Activated CD8-positive, alpha-beta T cell treated with anti-CD3 and anti-CD28 coated beads, Interleukin-2, amount 10 ng/mL, durations not matched to agents 7 days and 5 days (primary cell): ENCODE measurements at regions not wholly inside any gene's neighbourhood (a gene's known extent, or its start where the extent isn't known, plus 50 kb on each side); places are given as distances from the start of the nearest gene placed in this dataset.

Experiments used
- ATAC-seq: fragments of 150-1000 bp; cut with Tn5 transposase; one replicate; pipeline ENCODE4 v1.10.0; 2021; ENCODE audit warnings: moderate library complexity
- CTCF ChIA-PET: fragments of 350-600 bp; sonication (Branson Sonifier 250); formaldehyde crosslinking; loops from one replicate; lab custom pipeline; 2021; ENCODE audit warnings: antibody characterized with exemption; lab: Charles Lee
- POLR2A ChIA-PET: fragments of 350-600 bp; sonication (Branson Sonifier 250); formaldehyde crosslinking; loops from one replicate; lab custom pipeline; 2021; ENCODE audit warnings: antibody characterized with exemption; lab: Charles Lee
- DNase-seq: peaks from one replicate; pipeline ENCODE4 v3.0.0-alpha.2; 2020
- H3K27ac Mint-ChIP-seq: one replicate; pipeline ENCODE4 v1.8.0; 2021; ENCODE audit warnings: mild to moderate bottlenecking, mixed read lengths
- H3K27me3 Mint-ChIP-seq: one replicate; pipeline ENCODE4 v1.8.0; 2021; ENCODE audit warnings: low read depth, mixed read lengths
- H3K36me3 Mint-ChIP-seq: one replicate; pipeline ENCODE4 v1.8.0; 2021; ENCODE audit warnings: low read depth, mixed read lengths
- H3K4me1 Mint-ChIP-seq: one replicate; pipeline ENCODE4 v1.8.0; 2021; ENCODE audit warnings: low read depth, mixed read lengths
- H3K4me3 Mint-ChIP-seq: one replicate; pipeline ENCODE4 v1.8.0; 2021; ENCODE audit warnings: mild to moderate bottlenecking, mixed read lengths
- H3K9me3 Mint-ChIP-seq: one replicate; pipeline ENCODE4 v1.8.0; 2022; ENCODE audit warnings: mixed read lengths; ENCODE audit not compliant: insufficient read depth

DNA sequence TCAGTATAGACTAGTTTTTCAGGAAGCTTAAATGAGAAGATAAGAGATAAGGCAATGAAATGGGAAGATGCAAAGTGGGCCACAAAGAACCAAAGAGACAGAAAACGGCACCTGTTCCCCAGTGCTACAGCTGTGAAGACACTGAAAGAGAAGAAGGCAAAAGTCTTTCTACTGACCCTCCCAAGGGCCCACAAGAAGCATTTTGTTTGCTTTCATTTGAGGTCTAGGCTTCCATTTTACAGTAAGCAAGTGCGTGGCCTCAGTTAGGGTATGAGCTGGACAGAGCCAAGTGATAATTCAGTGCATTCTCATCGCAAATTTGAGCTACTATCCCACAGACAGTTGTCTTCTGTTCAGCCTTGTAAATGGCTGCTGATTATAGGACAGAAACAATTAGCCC lies 53.4 kb upstream of the STK17B start:
- ATAC-seq (no peak), DNase-seq (no peak)
- peaks cover 40% of the 10 kb centered on the region for H3K36me3 Mint-ChIP-seq
- peak overlapping the region; percentile 12 for H3K4me3 Mint-ChIP-seq
- CTCF ChIA-PET: interaction anchor here (0.9 to 2.4 kb wide), 2 partner anchors 10 to 15 kb away, joined by 4 to 11 read pairs; no protein-coding TSS in a partner anchor
- POLR2A ChIA-PET: interaction anchor here (0.6 to 1.6 kb wide), 6 partner anchors 8 to 54 kb away, joined by 3 to 5 read pairs (median 3); partner anchors contain the start of gene STK17B
- no peak overlapping the region for H3K27ac Mint-ChIP-seq
- no peaks in the 10 kb centered on the region for H3K27me3 Mint-ChIP-seq
- peaks cover 4% of the 10 kb centered on the region for H3K9me3 Mint-ChIP-seq
- peaks cover 80% of the 10 kb centered on the region for H3K4me1 Mint-ChIP-seq

DNA sequence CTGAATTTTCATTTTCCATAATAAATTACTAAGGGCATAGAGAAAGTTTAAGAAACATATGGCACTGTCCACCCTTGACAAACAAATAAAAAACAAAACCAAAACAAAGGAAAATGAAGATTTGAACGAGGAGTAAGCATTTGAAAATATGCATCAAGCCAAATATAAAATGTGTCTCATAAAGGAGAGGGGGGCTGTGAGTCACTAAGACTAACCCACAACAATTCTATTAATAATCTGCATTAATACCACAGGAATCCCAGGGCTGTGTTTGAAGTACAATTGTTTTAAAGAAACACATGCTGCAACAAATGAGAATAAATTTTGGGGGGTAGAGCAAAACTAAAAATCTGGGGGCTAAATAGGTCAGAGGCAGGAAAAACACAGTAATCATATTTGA lies 53.8 kb upstream of the STK17B start:
- H3K4me3 Mint-ChIP-seq: peak overlapping the region; percentile 12
- peaks cover 37% of the 10 kb centered on the region for H3K36me3 Mint-ChIP-seq
- ChIA-PET POLR2A (interaction anchor here (0.6 to 1.6 kb wide), 5 partner anchors 8 to 54 kb away, joined by 3 to 5 read pairs (median 3); partner anchors contain the start of gene STK17B), CTCF (interaction anchor here (0.9 to 2.4 kb wide), 2 partner anchors 11 to 15 kb away, joined by 4 to 11 read pairs; no protein-coding TSS in a partner anchor)
- DNase-seq: no peak
- H3K4me1 Mint-ChIP-seq: peaks cover 80% of the 10 kb centered on the region
- ATAC-seq: no peak
- peaks cover 4% of the 10 kb centered on the region for H3K9me3 Mint-ChIP-seq
- peak overlapping the region; percentile 27 for H3K27ac Mint-ChIP-seq
- no peaks in the 10 kb centered on the region for H3K27me3 Mint-ChIP-seq

GRCh38 chr2:196226058-196226706 lies 54.8 kb upstream of the STK17B start:
- peaks cover 39% of the 10 kb centered on the region for H3K36me3 Mint-ChIP-seq
- H3K27ac Mint-ChIP-seq: peak overlapping the region; percentile 45
- peaks cover 81% of the 10 kb centered on the region for H3K4me1 Mint-ChIP-seq
- H3K27me3 Mint-ChIP-seq: no peaks in the 10 kb centered on the region
- ChIA-PET CTCF (interaction anchor here (0.8 to 10.0 kb wide), 4 partner anchors 7 to 50 kb away, joined by 3 to 83 read pairs (median 20); no protein-coding TSS in a partner anchor), POLR2A (interaction anchor here (3.3 to 4.9 kb wide), 2 partner anchors 34 to 49 kb away, joined by 11 to 28 read pairs; no protein-coding TSS in a partner anchor)
- no peak for ATAC-seq
- H3K4me3 Mint-ChIP-seq: peak overlapping the region; percentile 9
- H3K9me3 Mint-ChIP-seq: peaks cover 4% of the 10 kb centered on the region
- no peak for DNase-seq

- H3K4me3 Mint-ChIP-seq: peak overlapping the region; percentile 9
- peaks cover 43% of the 10 kb centered on the region for H3K36me3 Mint-ChIP-seq
- no peaks in the 10 kb centered on the region for H3K27me3 Mint-ChIP-seq
- POLR2A ChIA-PET: interaction anchor here (1.3 to 4.9 kb wide), 5 partner anchors 16 to 56 kb away, joined by 3 to 28 read pairs (median 5); no protein-coding TSS in a partner anchor
- DNase-seq: no peak
- CTCF ChIA-PET: interaction anchor here (0.7 to 10.0 kb wide), 5 partner anchors 7 to 51 kb away, joined by 3 to 83 read pairs (median 4); no protein-coding TSS in a partner anchor
- H3K9me3 Mint-ChIP-seq: peaks cover 4% of the 10 kb centered on the region
- ATAC-seq: no peak
- H3K4me1 Mint-ChIP-seq: peaks cover 86% of the 10 kb centered on the region
- H3K27ac Mint-ChIP-seq: peak overlapping the region; percentile 45
Measured at GRCh38 chr2:196226707-196227065, 55.3 kb upstream of the STK17B start.

- ATAC-seq (no peak), DNase-seq (no peak)
- Mint-ChIP-seq H3K27ac (peak overlapping the region; percentile 78), H3K27me3 (no peaks in the 10 kb centered on the region), H3K9me3 (no peaks in the 10 kb centered on the region), H3K4me3 (no peak overlapping the region), H3K36me3 (peaks cover 27% of the 10 kb centered on the region), H3K4me1 (peaks cover 96% of the 10 kb centered on the region)
- ChIA-PET CTCF (interaction anchor here (0.8 to 10.0 kb wide), 11 partner anchors 10 to 151 kb away, joined by 3 to 83 read pairs (median 5); no protein-coding TSS in a partner anchor), POLR2A (interaction anchor here (1.2 to 8.2 kb wide), 7 partner anchors 12 to 63 kb away, joined by 3 to 77 read pairs (median 11); partner anchors contain the start of gene STK17B)
Measured at GRCh38 chr2:196229013-196229412, 57.6 kb upstream of the STK17B start.

DNA sequence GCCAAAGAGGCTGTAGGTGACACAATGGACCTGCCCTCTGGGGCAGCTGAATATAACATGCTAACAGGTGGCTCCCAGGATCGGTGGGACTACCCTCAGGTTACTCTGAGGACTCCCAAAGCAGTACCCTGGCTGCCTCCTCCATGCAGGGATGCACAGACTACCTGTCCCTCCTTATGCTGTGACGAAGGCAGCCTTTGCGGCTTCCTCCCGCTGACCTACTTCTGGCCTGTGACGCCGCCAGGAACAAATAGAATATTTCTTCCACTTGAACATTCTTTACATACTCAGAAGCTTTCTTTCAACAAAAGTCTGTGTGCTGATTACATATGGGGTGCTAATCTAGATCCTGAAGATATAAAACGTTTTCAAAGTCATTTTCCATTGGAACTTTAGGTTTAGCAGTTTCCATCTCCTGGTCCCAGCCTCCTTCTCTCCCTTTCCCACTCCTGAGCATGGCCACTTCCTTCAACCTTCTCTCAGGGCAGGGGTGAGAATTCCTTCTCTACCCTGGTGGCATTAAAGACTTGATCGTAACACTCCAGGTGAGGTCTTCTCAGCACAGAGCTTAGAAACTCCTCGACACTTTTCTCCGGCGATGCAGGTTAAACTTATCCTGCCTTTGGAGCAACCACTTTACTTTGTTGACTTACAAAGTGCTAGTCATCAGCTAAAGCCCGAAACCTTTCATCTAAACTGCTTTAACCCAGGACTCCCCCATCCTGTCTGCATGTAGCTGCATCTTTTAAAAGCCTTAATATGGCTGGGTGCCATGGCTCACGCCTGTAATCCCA lies 58.9 kb upstream of the STK17B start:
- peak overlapping the region; percentile 96 for H3K27ac Mint-ChIP-seq
- H3K9me3 Mint-ChIP-seq: no peaks in the 10 kb centered on the region
- ChIA-PET CTCF (interaction anchor here (0.7 to 10.0 kb wide), 13 partner anchors 10 to 162 kb away, joined by 3 to 83 read pairs (median 5); partner anchors contain the start of gene DNAH7), POLR2A (interaction anchor here (0.6 to 8.2 kb wide), 14 partner anchors 10 to 102 kb away, joined by 3 to 77 read pairs (median 7); partner anchors contain the start of gene STK17B)
- H3K4me1 Mint-ChIP-seq: peaks cover 95% of the 10 kb centered on the region
- peak overlapping the region; percentile 75 for H3K4me3 Mint-ChIP-seq
- DNase-seq: peak; percentile 70
- H3K36me3 Mint-ChIP-seq: peaks cover 17% of the 10 kb centered on the region
- H3K27me3 Mint-ChIP-seq: no peaks in the 10 kb centered on the region
- ATAC-seq: peak; percentile 71

GRCh38 chr2:196233021-196233804 lies 61.8 kb upstream of the STK17B start:
- Mint-ChIP-seq H3K9me3 (peaks cover 9% of the 10 kb centered on the region), H3K4me3 (peak overlapping the region; percentile 30), H3K27ac (peak overlapping the region; percentile 95), H3K4me1 (peaks cover 93% of the 10 kb centered on the region), H3K27me3 (no peaks in the 10 kb centered on the region), H3K36me3 (peaks cover 21% of the 10 kb centered on the region)
- DNase-seq (no peak), ATAC-seq (no peak)
- CTCF ChIA-PET: interaction anchor here (0.8 to 11.4 kb wide), 13 partner anchors 9 to 65 kb away, joined by 3 to 83 read pairs (median 6); no protein-coding TSS in a partner anchor
- POLR2A ChIA-PET: interaction anchor here (0.7 to 8.2 kb wide), 13 partner anchors 8 to 68 kb away, joined by 3 to 77 read pairs (median 16); partner anchors contain the start of gene STK17B

GRCh38 chr2:196233805-196234475 lies 62.6 kb upstream of the STK17B start:
- peak; percentile 45 for DNase-seq
- Mint-ChIP-seq H3K27ac (peak overlapping the region; percentile 95), H3K4me3 (peak overlapping the region; percentile 30), H3K4me1 (peaks cover 93% of the 10 kb centered on the region), H3K9me3 (peaks cover 9% of the 10 kb centered on the region), H3K36me3 (peaks cover 28% of the 10 kb centered on the region), H3K27me3 (no peaks in the 10 kb centered on the region)
- POLR2A ChIA-PET: interaction anchor here (0.6 to 8.2 kb wide), 14 partner anchors 13 to 73 kb away, joined by 3 to 77 read pairs (median 7); partner anchors contain the start of gene STK17B
- peak; percentile 27 for ATAC-seq
- CTCF ChIA-PET: interaction anchor here (0.8 to 11.4 kb wide), 12 partner anchors 14 to 155 kb away, joined by 3 to 83 read pairs (median 6); no protein-coding TSS in a partner anchor

DNA sequence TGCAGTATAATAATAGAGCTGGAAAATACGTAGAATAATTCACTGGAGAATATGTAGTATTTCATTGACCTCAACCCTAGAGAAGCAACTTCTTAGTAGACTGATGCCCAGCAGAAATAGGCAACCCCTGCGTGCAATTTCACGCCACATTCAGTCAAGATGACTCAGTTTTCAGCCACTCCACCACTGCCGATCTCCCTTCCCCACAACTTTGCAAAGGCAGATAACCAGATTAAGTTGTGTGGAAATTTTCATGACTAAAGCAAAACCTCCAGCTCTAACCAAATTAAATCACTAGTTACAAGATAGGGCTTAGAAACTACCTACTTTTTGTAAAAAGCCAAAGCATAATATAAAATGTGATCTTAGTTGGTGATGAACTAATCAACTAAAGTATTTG lies 63.3 kb upstream of the STK17B start:
- ChIA-PET POLR2A (interaction anchor here (0.8 to 8.2 kb wide), 12 partner anchors 11 to 1077 kb away, joined by 3 to 77 read pairs (median 8); partner anchors contain the start of gene STK17B), CTCF (interaction anchor here (0.7 to 11.4 kb wide), 8 partner anchors 14 to 156 kb away, joined by 3 to 83 read pairs (median 5); no protein-coding TSS in a partner anchor)
- Mint-ChIP-seq H3K27ac (peak overlapping the region; percentile 95), H3K4me1 (peaks cover 95% of the 10 kb centered on the region), H3K9me3 (peaks cover 9% of the 10 kb centered on the region), H3K4me3 (peak overlapping the region; percentile 57), H3K27me3 (no peaks in the 10 kb centered on the region), H3K36me3 (peaks cover 29% of the 10 kb centered on the region)
- DNase-seq (peak; percentile 78), ATAC-seq (peak; percentile 55)
